Epidermal melanocyte (primary cell): ENCODE measurements at regions not wholly inside any gene's neighbourhood (a gene's known extent, or its start where the extent isn't known, plus 50 kb on each side); places are given as distances from the start of the nearest gene placed in this dataset.
"Not testable (repeated sequence)": the region's sequence is repeated elsewhere in the genome, so short reads cannot be mapped to it uniquely, and the experiment has no call there.

ENCODE experiments used
- DNase-seq: peaks from one replicate; pipeline ENCODE4 v3.0.0; 2011; ENCODE audit warnings: low spot score; ENCODE audit not compliant: insufficient read length

GRCh38 chr1:121109025-121109424 is 75.1 kb downstream of the FAM72B start:
- not testable (repeated sequence) for DNase-seq

GRCh38 chr1:121116522-121117297 is 67.4 kb downstream of the FAM72B start:
- DNase-seq: not testable (repeated sequence)

DNA sequence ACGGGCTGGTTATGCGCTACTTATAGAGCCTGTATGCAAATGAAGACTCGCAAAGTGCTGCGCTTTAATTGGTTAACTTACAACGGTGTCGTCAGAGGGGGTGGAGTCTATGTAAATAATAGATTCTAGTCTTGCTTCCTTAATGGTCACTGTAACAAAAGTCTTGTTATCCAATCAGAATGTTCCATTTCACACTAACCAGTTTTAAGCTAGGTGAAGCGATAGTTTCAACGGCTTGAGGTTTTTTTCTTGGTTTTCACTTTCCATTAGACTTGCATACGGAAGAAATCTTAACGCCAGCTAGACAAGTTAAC is 66.9 kb downstream of the FAM72B start:
- not testable (repeated sequence) for DNase-seq

DNA sequence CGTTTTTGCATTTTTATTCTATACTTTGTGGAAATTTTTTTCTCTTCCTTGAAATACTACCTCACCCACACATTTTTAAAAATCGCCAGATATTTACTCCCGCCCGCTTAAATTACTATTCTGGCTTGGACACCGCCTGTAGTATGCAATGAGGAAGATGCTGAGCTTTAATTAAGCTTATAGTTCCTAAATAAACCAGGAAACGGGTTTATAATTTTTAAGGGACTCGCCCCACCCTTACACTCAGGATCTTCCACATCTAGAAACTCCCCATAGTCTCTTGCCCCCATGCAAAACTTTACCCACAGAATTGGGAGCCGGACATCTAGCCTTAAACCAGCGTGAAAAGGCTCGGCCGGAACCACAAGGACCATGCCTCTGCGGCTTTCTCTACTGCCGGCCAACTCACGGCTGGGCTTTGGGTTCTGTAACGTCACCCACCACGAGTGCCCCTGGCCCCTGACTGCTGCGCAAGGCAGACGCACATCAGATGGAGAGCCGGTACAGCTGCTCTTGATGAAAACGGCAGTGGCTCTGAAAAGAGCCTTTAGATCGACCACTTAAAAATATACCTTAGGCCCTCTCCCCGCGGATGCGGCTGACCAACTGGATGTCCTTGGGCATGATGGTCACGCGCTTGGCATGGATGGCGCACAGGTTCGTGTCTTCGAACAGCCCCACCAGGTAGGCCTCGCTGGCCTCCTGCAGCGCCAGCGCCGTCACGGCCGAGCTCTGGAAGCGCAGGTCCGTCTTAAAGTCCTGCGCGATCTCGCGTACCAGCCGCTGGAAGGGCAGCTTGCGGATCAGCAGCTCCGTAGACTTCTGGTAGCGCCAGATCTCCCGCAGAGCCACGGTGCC is 66.3 kb downstream of the FAM72B start:
- not testable (repeated sequence) for DNase-seq
